ENCODE measurements at regions not wholly inside any gene's neighbourhood (a gene's known extent, or its start where the extent isn't known, plus 50 kb on each side); places are given as distances from the start of the nearest gene placed in this dataset.
"Not testable (repeated sequence)": the region's sequence is repeated elsewhere in the genome, so short reads cannot be mapped to it uniquely, and the experiment has no call there.

GRCh38 chr14:101322223-101322622 lies 239.1 kb upstream of the DIO3 start:
- Histone ChIP-seq H3K4me2 (replicated peaks; ENCODE audit: extremely low read depth, low read length, poor library complexity, severe bottlenecking) (no peak overlapping the region), H3K9me3 (replicated peaks in 1 of 2; ENCODE audit: control insufficient read depth in 1 of 2, insufficient read depth in 1 of 2, low read length in 2 of 2) (peaks cover 0 to 8% of the 10 kb centered on the region in 2 donors), H3K4me1 (ENCODE audit: control insufficient read depth in 1 of 2, insufficient read depth in 2 of 2, low read length in 2 of 2) (no peaks in the 10 kb centered on the region), H2AFZ (ENCODE audit: insufficient read depth, low read depth, low read length, poor library complexity, severe bottlenecking) (no peak overlapping the region), H3K27me3 (ENCODE audit: control insufficient read depth in 2 of 2, insufficient read depth in 2 of 2, low read length in 2 of 2) (no peaks in the 10 kb centered on the region), H3K9ac (ENCODE audit: insufficient read depth, low read length, poor library complexity, severe bottlenecking) (no peak overlapping the region), H3K79me2 (ENCODE audit: insufficient read depth, low read length) (no peaks in the 10 kb centered on the region), H3K27ac (ENCODE audit: low read depth in 1 of 2, low read length in 2 of 2) (no peak overlapping the region), H3K4me3 (replicated peaks in 1 of 3; ENCODE audit: low read depth in 2 of 3, low read length in 3 of 3) (no peak overlapping the region), H4K20me1 (ENCODE audit: insufficient read depth, low read length) (no peaks in the 10 kb centered on the region), H3K36me3 (replicated peaks in 1 of 2; ENCODE audit: control insufficient read depth in 1 of 2, insufficient read depth in 2 of 2, low read length in 2 of 2) (no peaks in the 10 kb centered on the region)
- intact Hi-C loops (cut with micrococcal nuclease), result no loop called here
- no peak for TF ChIP-seq CTCF (IDR thresholded peaks at IDR 0.05)
- DNase-seq, result no peak
- no peak overlapping the region for H3K4me3 Mint-ChIP-seq
- H3K27ac Mint-ChIP-seq, result no peak overlapping the region
- peaks cover 0 to 3% (median 0%) of the 10 kb centered on the region in 3 donors for H3K27me3 Mint-ChIP-seq (ENCODE audit: low read depth in 3 of 3)
- no peaks in the 10 kb centered on the region for H3K4me1 Mint-ChIP-seq
- no peaks in the 10 kb centered on the region for H3K36me3 Mint-ChIP-seq
- peaks cover 5 to 26% (median 18%) of the 10 kb centered on the region in 7 donors for H3K9me3 Mint-ChIP-seq
- 92% methylated on average over 3 of the region's 5 CpGs for WGBS (ENCODE audit: insufficient coverage)

DNA sequence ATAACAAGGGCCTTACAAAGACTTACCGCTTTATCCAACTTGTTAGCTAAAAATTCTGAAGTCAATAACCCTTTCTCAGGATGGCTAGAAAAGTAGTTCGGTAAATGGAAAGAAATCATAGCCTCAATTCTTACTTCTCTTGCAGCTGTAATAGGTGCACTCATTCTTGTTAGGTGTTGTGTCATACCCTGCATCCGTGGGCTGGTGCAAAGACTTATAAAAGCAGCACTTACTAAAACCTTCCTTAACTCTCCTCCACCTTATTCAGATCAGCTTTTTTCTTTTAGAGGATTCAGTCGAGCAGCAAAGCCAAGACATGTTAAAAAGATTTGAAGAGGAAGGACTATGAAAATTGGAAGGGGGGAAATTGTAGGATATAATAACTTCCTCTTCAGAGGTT lies 238.2 kb upstream of the DIO3 start:
- H3K27me3 ChIP-seq (ENCODE audit: control insufficient read depth in 2 of 2, insufficient read depth in 2 of 2, low read length in 2 of 2), result no peaks in the 10 kb centered on the region
- H3K36me3 ChIP-seq (replicated peaks in 1 of 2; ENCODE audit: control insufficient read depth in 1 of 2, insufficient read depth in 2 of 2, low read length in 2 of 2), result no peaks in the 10 kb centered on the region
- H3K9ac ChIP-seq (ENCODE audit: insufficient read depth, low read length, poor library complexity, severe bottlenecking), result no peak overlapping the region
- TF ChIP-seq CTCF (IDR thresholded peaks at IDR 0.05), result no peak
- no peak overlapping the region for H3K4me2 ChIP-seq (replicated peaks; ENCODE audit: extremely low read depth, low read length, poor library complexity, severe bottlenecking)
- no peaks in the 10 kb centered on the region for H3K4me1 Mint-ChIP-seq
- no peaks in the 10 kb centered on the region for H4K20me1 ChIP-seq (ENCODE audit: insufficient read depth, low read length)
- H3K9me3 Mint-ChIP-seq, result peaks cover 5 to 28% (median 18%) of the 10 kb centered on the region in 7 donors
- no peaks in the 10 kb centered on the region for H3K36me3 Mint-ChIP-seq
- no CpG with 5 or more reads among the region's 4 CpGs for WGBS (ENCODE audit: insufficient coverage)
- no peak overlapping the region for H3K27ac Mint-ChIP-seq
- H3K27ac ChIP-seq (ENCODE audit: low read depth in 1 of 2, low read length in 2 of 2), result no peak overlapping the region
- no peak for DNase-seq
- no peaks in the 10 kb centered on the region for H3K79me2 ChIP-seq (ENCODE audit: insufficient read depth, low read length)
- no peak overlapping the region for H3K4me3 Mint-ChIP-seq
- H3K9me3 ChIP-seq (replicated peaks in 1 of 2; ENCODE audit: control insufficient read depth in 1 of 2, insufficient read depth in 1 of 2, low read length in 2 of 2), result peaks cover 0 to 8% of the 10 kb centered on the region in 2 donors
- H3K4me3 ChIP-seq (replicated peaks in 1 of 3; ENCODE audit: low read depth in 2 of 3, low read length in 3 of 3), result no peak overlapping the region
- H3K4me1 ChIP-seq (ENCODE audit: control insufficient read depth in 1 of 2, insufficient read depth in 2 of 2, low read length in 2 of 2), result no peaks in the 10 kb centered on the region
- H3K27me3 Mint-ChIP-seq (ENCODE audit: low read depth in 3 of 3), result peaks cover 0 to 3% (median 2%) of the 10 kb centered on the region in 3 donors
- no peak overlapping the region for H2AFZ ChIP-seq (ENCODE audit: insufficient read depth, low read depth, low read length, poor library complexity, severe bottlenecking)
- intact Hi-C loops (cut with micrococcal nuclease), result no loop called here

- H3K9ac ChIP-seq (ENCODE audit: insufficient read depth, low read length, poor library complexity, severe bottlenecking); H4K20me1 ChIP-seq (ENCODE audit: insufficient read depth, low read length); H3K36me3 Mint-ChIP-seq; H2AFZ ChIP-seq (ENCODE audit: insufficient read depth, low read depth, low read length, poor library complexity, severe bottlenecking); H3K4me3 ChIP-seq (replicated peaks in 1 of 3; ENCODE audit: low read depth in 2 of 3, low read length in 3 of 3); H3K36me3 ChIP-seq (replicated peaks in 1 of 2; ENCODE audit: control insufficient read depth in 1 of 2, insufficient read depth in 2 of 2, low read length in 2 of 2); H3K4me3 Mint-ChIP-seq; H3K27me3 ChIP-seq (ENCODE audit: control insufficient read depth in 2 of 2, insufficient read depth in 2 of 2, low read length in 2 of 2); H3K4me1 Mint-ChIP-seq; H3K4me1 ChIP-seq (ENCODE audit: control insufficient read depth in 1 of 2, insufficient read depth in 2 of 2, low read length in 2 of 2); DNase-seq; intact Hi-C loops (cut with micrococcal nuclease); H3K27ac Mint-ChIP-seq; H3K9me3 ChIP-seq (replicated peaks in 1 of 2; ENCODE audit: control insufficient read depth in 1 of 2, insufficient read depth in 1 of 2, low read length in 2 of 2); H3K4me2 ChIP-seq (replicated peaks; ENCODE audit: extremely low read depth, low read length, poor library complexity, severe bottlenecking); H3K27me3 Mint-ChIP-seq (ENCODE audit: low read depth in 3 of 3); H3K79me2 ChIP-seq (ENCODE audit: insufficient read depth, low read length); H3K27ac ChIP-seq (ENCODE audit: low read depth in 1 of 2, low read length in 2 of 2): not testable (repeated sequence)
- WGBS (ENCODE audit: insufficient coverage), result 92% methylated on average over 5 of the region's 7 CpGs
- peaks cover 5 to 28% (median 18%) of the 10 kb centered on the region in 7 donors for H3K9me3 Mint-ChIP-seq
Observed at GRCh38 chr14:101323614-101324235, 237.6 kb upstream of the DIO3 start.

Measured in CD14-positive monocyte (primary cell).